ENCODE measurements at regions not wholly inside any gene's neighbourhood (a gene's known extent, or its start where the extent isn't known, plus 50 kb on each side); places are given as distances from the start of the nearest gene placed in this dataset.

GRCh38 chr5:102087906-102088305, 208.2 kb downstream of the SLCO4C1 start:
- no peak for TF ChIP-seq CTCF (IDR thresholded peaks at IDR 0.05; ENCODE audit: low read depth, low read length)
- no peak for TF ChIP-seq EZH2phosphoT487 (IDR thresholded peaks at IDR 0.05; ENCODE audit: low read depth)

All from OCI-LY3 (cell line).